ENCODE measurements at regions not wholly inside any gene's neighbourhood (a gene's known extent, or its start where the extent isn't known, plus 50 kb on each side); places are given as distances from the start of the nearest gene placed in this dataset.

- TF ChIP-seq CTCF (IDR thresholded peaks at IDR 0.05) (no peak), POLR2A (IDR thresholded peaks at IDR 0.05) (no peak), POLR2AphosphoS5 (IDR thresholded peaks at IDR 0.05) (no peak)
Measured at GRCh38 chrX:124634363-124634762, 288.0 kb downstream of the SH2D1A start.

All from transverse colon (tissue), 4 donors.